GM12878 (cell line): ENCODE measurements at regions not wholly inside any gene's neighbourhood (a gene's known extent, or its start where the extent isn't known, plus 50 kb on each side); places are given as distances from the start of the nearest gene placed in this dataset.

ENCODE experiments used
- ATAC-seq: fragments of 200-7000 bp; cut with Tn5 transposase; 3 replicates; pipeline ENCODE4 v1.9.1; 2020; ENCODE audit warnings: mild to moderate bottlenecking, moderate library complexity
- BruUV-seq: library from RNA; stranded (reverse); fragments of 400-500 nt; replicated peaks from 2 replicates; lab custom pipeline; 2021; lab: Mats Ljungman, UMichigan
- CTCF ChIA-PET: fragments of 300-600 bp; sonication (Branson Sonifier 250); formaldehyde crosslinking; extraction: SDS; loops from one replicate; lab custom pipeline; 2021; ENCODE audit warnings: inconsistent platforms; lab: Yijun Ruan, JAX
- POLR2A ChIA-PET: fragments of 350-600 bp; formaldehyde crosslinking; extraction: SDS; loops from one replicate; lab custom pipeline; 2021; ENCODE audit warnings: inconsistent platforms; lab: Charles Lee
- RAD21 ChIA-PET: fragments of 300-600 bp; sonication (Branson Sonifier 250); formaldehyde crosslinking; loops from one replicate; lab custom pipeline; 2023; ENCODE audit warnings: antibody characterized with exemption; ENCODE audit not compliant: unreplicated experiment; lab: Charles Lee
- SMC1A ChIA-PET: fragments of 300-600 bp; sonication (Branson Sonifier 250); formaldehyde crosslinking; loops from one replicate; lab custom pipeline; 2023; ENCODE audit not compliant: unreplicated experiment, uncharacterized antibody; lab: Charles Lee
- DNase-seq: peaks from one replicate; pipeline ENCODE4 v3.0.0-alpha.2; 2011; ENCODE audit warnings: low read depth, low spot score
- FAIRE-seq: peaks from 3 replicates; lab custom pipeline; 2011; peaks lifted over from hg19 to GRCh38; lab: Jason Lieb, UNC
- H2AFZ ChIP-seq: 2 replicates; pipeline ENCODE4 v1.6.0; 2011; ENCODE audit warnings: low read depth, low read length, control low read depth; ENCODE audit not compliant: control insufficient read depth
- H3K27ac ChIP-seq: 2 replicates; pipeline ENCODE4 v1.5.1; 2011; ENCODE audit warnings: control low read depth; ENCODE audit not compliant: control insufficient read depth, insufficient read depth
- H3K27me3 ChIP-seq, 2 experiments: replicated peaks in 1 of 2; 2 replicates each; pipeline versions ENCODE4 v1.6.0 to v1.6.1; 2011; ENCODE audit warnings: low read length in 1 of 2; ENCODE audit not compliant: control insufficient read depth in 2 of 2, insufficient read depth in 2 of 2
- H3K36me3 ChIP-seq, 2 experiments: 2 replicates each; pipeline ENCODE4 v1.5.1; 2011; ENCODE audit warnings: low read length in 1 of 2; ENCODE audit not compliant: control insufficient read depth in 2 of 2, insufficient read depth in 2 of 2
- H3K4me1 ChIP-seq: 2 replicates; pipeline ENCODE4 v1.6.1; 2011; ENCODE audit warnings: mild to moderate bottlenecking, low read length, moderate library complexity, mixed read lengths; ENCODE audit not compliant: control insufficient read depth, insufficient read depth
- H3K4me2 ChIP-seq: 2 replicates; pipeline ENCODE4 v1.6.0; 2011; ENCODE audit warnings: control low read depth; ENCODE audit not compliant: control insufficient read depth, insufficient read depth
- H3K4me3 ChIP-seq: fragments of 200-600 bp; sonication (generic); 2 replicates; pipeline ENCODE4 v1.5.1; 2016
- H3K79me2 ChIP-seq: 2 replicates; pipeline ENCODE4 v1.6.0; 2011; ENCODE audit warnings: low read length; ENCODE audit not compliant: control insufficient read depth, insufficient read depth
- H3K9ac ChIP-seq: 2 replicates; pipeline ENCODE4 v1.8.0; 2011; ENCODE audit warnings: low read length, control low read depth, mixed read lengths; ENCODE audit not compliant: control insufficient read depth, insufficient read depth
- H3K9me3 ChIP-seq: replicated peaks from 3 replicates; pipeline ENCODE4 v1.5.1; 2011; ENCODE audit warnings: mild to moderate bottlenecking, low read length; ENCODE audit not compliant: control insufficient read depth, insufficient read depth
- H4K20me1 ChIP-seq: 2 replicates; pipeline ENCODE4 v1.6.0; 2011; ENCODE audit not compliant: control insufficient read depth, insufficient read depth
- ASH2L ChIP-seq: fragments of 300-600, 200-600 bp; sonication (generic); IDR thresholded peaks from 2 replicates; pipeline ENCODE4 v1.6.1; 2017; ENCODE audit warnings: low read depth, mild to moderate bottlenecking, borderline replicate concordance
- CEBPB ChIP-seq, 2 experiments: fragments of 150-350 bp in 1 of 2; IDR thresholded peaks; 2 replicates each; pipeline ENCODE4 v1.6.1; 2012 to 2014; ENCODE audit warnings: low read depth in 2 of 2, low read length in 2 of 2, borderline replicate concordance in 1 of 2, inconsistent platforms in 1 of 2
- FOXM1 ChIP-seq: IDR thresholded peaks from 2 replicates; pipeline ENCODE4 v1.6.1; 2012; ENCODE audit warnings: low read depth, mild to moderate bottlenecking, inconsistent platforms, low read length, moderate library complexity
- JUNB ChIP-seq: IDR thresholded peaks from 2 replicates; pipeline ENCODE4 v1.6.1; 2016; ENCODE audit warnings: antibody characterized with exemption, mild to moderate bottlenecking
- NRF1 ChIP-seq: conservative IDR thresholded peaks from 2 replicates; pipeline ENCODE4 v1.6.1; 2011; ENCODE audit warnings: mild to moderate bottlenecking, low read depth, low read length, improper control_type of control experiment
- PBX3 ChIP-seq: IDR thresholded peaks from 2 replicates; pipeline ENCODE4 v1.6.1; 2011; ENCODE audit warnings: mild to moderate bottlenecking, low read depth, low read length, moderate library complexity; ENCODE audit not compliant: insufficient replicate concordance
- POLR2AphosphoS5 ChIP-seq: IDR thresholded peaks from 2 replicates; pipeline ENCODE4 v1.6.1; 2011; ENCODE audit warnings: mild to moderate bottlenecking, low read length, inconsistent platforms
- RBBP5 ChIP-seq: fragments of 200-600 bp; sonication (generic); conservative IDR thresholded peaks from 2 replicates; pipeline ENCODE4 v1.6.1; 2016
- RELA ChIP-seq: fragments of 450-650 bp; IDR thresholded peaks from 2 replicates; pipeline ENCODE4 v1.8.0; 2014; ENCODE audit warnings: borderline replicate concordance; ENCODE audit not compliant: partially characterized antibody
- SIN3A ChIP-seq: IDR thresholded peaks from 2 replicates; pipeline ENCODE4 v1.6.1; 2012; ENCODE audit warnings: low read depth, low read length, improper control_type of control experiment
- SREBF1 ChIP-seq: IDR thresholded peaks from 2 replicates; pipeline ENCODE4 v1.6.1; 2012; ENCODE audit warnings: mild to moderate bottlenecking, low read length
- SUZ12 ChIP-seq: fragments of 200-600 bp; sonication (generic); IDR thresholded peaks from one replicate; pipeline ENCODE4 v1.6.1; 2018; ENCODE audit warnings: antibody characterized with exemption, mild to moderate bottlenecking; ENCODE audit not compliant: unreplicated experiment
- YY1 ChIP-seq: IDR thresholded peaks from 2 replicates; pipeline ENCODE4 v1.6.1; 2011; ENCODE audit warnings: low read depth, mild to moderate bottlenecking, low read length
- ZBED1 ChIP-seq: IDR thresholded peaks from 2 replicates; pipeline ENCODE4 v1.6.1; 2016; ENCODE audit warnings: borderline replicate concordance
- WGBS: methylation state at CpG from one replicate; pipeline ENCODE4 v1.1.6; 2016; ENCODE audit warnings: low lambda C conversion rate; ENCODE audit not compliant: insufficient replicate concordance, insufficient coverage; ENCODE audit errors: missing lambda C conversion rate; 5-methylcytosine and 5-hydroxymethylcytosine counted together
- in situ Hi-C: fragments of 300-500 bp; cut with MboI; formaldehyde crosslinking; loops from 9 replicates; pipeline ENCODE4 v1.14.3; 2018; ENCODE audit warnings: mixed read lengths
- intact Hi-C: fragments of 100-400 bp; cut with micrococcal nuclease; formaldehyde crosslinking; loops from one replicate; pipeline ENCODE4 v1.14.2; 2022; ENCODE audit not compliant: unreplicated experiment

GRCh38 chr7:98711945-98712344, 94.9 kb downstream of the NPTX2 start (continued):
- TF ChIP-seq POLR2AphosphoS5 = no peak

- H3K4me3 ChIP-seq = no peak overlapping the region
- no peak overlapping the region for H2AFZ ChIP-seq
- in situ Hi-C loops = no loop called here
- no peaks in the 10 kb centered on the region for H3K79me2 ChIP-seq
- no peak overlapping the region for H3K4me2 ChIP-seq
- no peaks in the 10 kb centered on the region for H3K27me3 ChIP-seq
- FAIRE-seq (no peak), DNase-seq (no peak), ATAC-seq (no peak)
- RAD21 ChIA-PET = no interaction called here
- intact Hi-C loops = no loop called here
- TF ChIP-seq RBBP5 = no peak
- TF ChIP-seq ZBED1 = no peak
- no peak for TF ChIP-seq PBX3
- no peak for TF ChIP-seq SREBF1
- no peak for TF ChIP-seq ASH2L
- no peak for TF ChIP-seq SUZ12
- no peak for TF ChIP-seq JUNB
- no peak for TF ChIP-seq YY1
- no peak for TF ChIP-seq RELA
- no peak for TF ChIP-seq SIN3A
- no peak for TF ChIP-seq FOXM1
- TF ChIP-seq CEBPB (IDR thresholded peaks at IDR 0.05; ENCODE audit: borderline replicate concordance in 1 of 2, low read depth in 2 of 2, low read length in 2 of 2) = no peak
- no peak for TF ChIP-seq NRF1
- CTCF ChIA-PET = interaction anchor here (0.7 to 1.3 kb wide), 2 partner anchors 42 to 57 kb away, joined by 3 read pairs; no protein-coding TSS in a partner anchor
- H3K27ac ChIP-seq = no peak overlapping the region
- no peaks in the 10 kb centered on the region for H3K4me1 ChIP-seq
- SMC1A ChIA-PET = no interaction called here
- no peaks in the 10 kb centered on the region for H3K36me3 ChIP-seq
- H3K9me3 ChIP-seq = no peaks in the 10 kb centered on the region; the same call in 2 of the 3 replicates
- H3K9ac ChIP-seq = no peak overlapping the region
- BruUV-seq = no TSS peak
- H4K20me1 ChIP-seq = no peaks in the 10 kb centered on the region
- POLR2A ChIA-PET = no interaction called here
- WGBS = 8% methylated on average over 6 of the region's 6 CpGs
These were observed 96.2 kb downstream of the NPTX2 start for GRCh38 chr7:98713165-98713810.
